SJSA1 (cell line): ENCODE measurements at regions not wholly inside any gene's neighbourhood (a gene's known extent, or its start where the extent isn't known, plus 50 kb on each side); places are given as distances from the start of the nearest gene placed in this dataset.
"Not testable (repeated sequence)": the region's sequence is repeated elsewhere in the genome, so short reads cannot be mapped to it uniquely, and the experiment has no call there.

ENCODE experiments used
- DNase-seq, 2 experiments: peaks; one replicate each; pipeline ENCODE4 v3.0.0-alpha.2; 2015 to 2020; ENCODE audit warnings: low spot score in 2 of 2, low read depth in 1 of 2
- H3K27ac ChIP-seq: fragments of 250-450 bp; sonication (Bioruptor Pico); 2 replicates; pipeline ENCODE4 v1.5.1; 2020; ENCODE audit warnings: mild to moderate bottlenecking, moderate library complexity
- H3K27me3 ChIP-seq: fragments of 250-450 bp; sonication (Bioruptor Pico); replicated peaks from 2 replicates; pipeline ENCODE4 v1.5.1; 2020; ENCODE audit warnings: mild to moderate bottlenecking, moderate library complexity
- H3K36me3 ChIP-seq: fragments of 250-450 bp; sonication (Bioruptor Pico); 2 replicates; pipeline ENCODE4 v1.5.1; 2020; ENCODE audit warnings: mild to moderate bottlenecking
- H3K4me1 ChIP-seq: fragments of 250-450 bp; sonication (Bioruptor Pico); replicated peaks from 2 replicates; pipeline ENCODE4 v1.6.1; 2021; ENCODE audit warnings: mild to moderate bottlenecking
- H3K4me3 ChIP-seq: fragments of 250-450 bp; sonication (Bioruptor Pico); 2 replicates; pipeline ENCODE4 v1.5.1; 2020; ENCODE audit warnings: mild to moderate bottlenecking
- H3K9me3 ChIP-seq: fragments of 250-450 bp; sonication (Bioruptor Pico); replicated peaks from 2 replicates; pipeline ENCODE4 v1.5.1; 2020; ENCODE audit warnings: mild to moderate bottlenecking

GRCh38 chr1:101431956-101432510 lies 195.2 kb downstream of the S1PR1 start:
- no peak for DNase-seq
- Histone ChIP-seq H3K27ac (no peak overlapping the region), H3K4me3 (no peak overlapping the region), H3K36me3 (no peaks in the 10 kb centered on the region), H3K4me1 (no peaks in the 10 kb centered on the region), H3K27me3 (no peaks in the 10 kb centered on the region), H3K9me3 (no peaks in the 10 kb centered on the region)

- no peaks in the 10 kb centered on the region for H3K4me1 ChIP-seq
- H3K36me3 ChIP-seq = no peaks in the 10 kb centered on the region
- no peaks in the 10 kb centered on the region for H3K27me3 ChIP-seq
- DNase-seq = no peak
- no peak overlapping the region for H3K27ac ChIP-seq
- no peaks in the 10 kb centered on the region; the same call in 1 of the 2 replicates for H3K9me3 ChIP-seq
- no peak overlapping the region for H3K4me3 ChIP-seq
These were observed 199.2 kb downstream of the S1PR1 start for GRCh38 chr1:101435831-101436511.

- no peaks in the 10 kb centered on the region for H3K4me1 ChIP-seq
- DNase-seq = no peak
- H3K36me3 ChIP-seq = no peaks in the 10 kb centered on the region
- H3K4me3 ChIP-seq = no peak overlapping the region
- no peaks in the 10 kb centered on the region for H3K27me3 ChIP-seq
- no peaks in the 10 kb centered on the region; the same call in 1 of the 2 replicates for H3K9me3 ChIP-seq
- no peak overlapping the region for H3K27ac ChIP-seq
These were observed 201.0 kb downstream of the S1PR1 start for GRCh38 chr1:101437800-101438199.

DNA sequence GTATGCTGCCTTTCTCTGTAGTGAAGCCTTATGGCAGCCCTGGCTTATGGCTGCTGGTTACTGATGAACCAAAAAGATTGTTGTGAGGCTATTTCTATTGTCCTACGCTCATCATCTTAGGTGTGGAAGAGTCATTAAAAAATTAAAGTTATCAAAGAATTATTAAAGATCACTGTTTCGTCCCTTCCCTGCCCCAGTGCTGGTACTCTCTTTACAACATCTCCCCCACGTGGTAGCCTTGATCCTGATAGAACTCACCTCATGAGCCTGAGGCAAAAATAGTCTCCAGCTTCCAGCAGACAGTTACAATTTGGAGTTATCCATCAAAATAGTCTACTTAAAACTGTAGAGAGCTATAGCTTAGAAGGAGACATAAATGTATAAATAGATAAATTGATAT lies 201.5 kb downstream of the S1PR1 start:
- Histone ChIP-seq H3K9me3 (no peaks in the 10 kb centered on the region; the same call in 1 of the 2 replicates), H3K36me3 (no peaks in the 10 kb centered on the region), H3K4me3 (no peak overlapping the region), H3K27ac (no peak overlapping the region), H3K4me1 (no peaks in the 10 kb centered on the region), H3K27me3 (no peaks in the 10 kb centered on the region)
- no peak for DNase-seq

DNA sequence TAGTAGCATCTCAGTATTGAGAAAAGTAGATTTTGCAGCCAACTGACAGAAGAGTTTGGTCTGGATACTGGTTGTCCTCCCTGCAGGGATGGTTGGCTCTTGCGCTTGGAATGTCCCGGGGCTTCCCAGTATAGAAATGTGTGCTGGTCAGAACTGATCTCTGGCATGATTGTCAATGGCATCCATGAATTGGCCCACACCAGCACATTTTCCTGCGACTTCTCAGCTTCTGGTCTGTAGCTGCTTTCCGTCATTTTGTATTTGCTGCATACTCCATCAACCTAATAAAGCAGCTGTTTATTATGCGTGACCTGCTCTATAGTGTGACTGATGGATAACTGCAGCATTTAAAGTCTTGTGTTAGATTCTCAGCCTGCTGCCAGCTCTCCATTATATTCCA lies 203.7 kb downstream of the S1PR1 start:
- H3K4me3 ChIP-seq = no peak overlapping the region
- DNase-seq = no peak
- H3K4me1 ChIP-seq = no peaks in the 10 kb centered on the region
- H3K27ac ChIP-seq = no peak overlapping the region
- no peaks in the 10 kb centered on the region for H3K36me3 ChIP-seq
- H3K27me3 ChIP-seq = no peaks in the 10 kb centered on the region
- no peaks in the 10 kb centered on the region; the same call in 1 of the 2 replicates for H3K9me3 ChIP-seq

- Histone ChIP-seq H3K9me3 (no peaks in the 10 kb centered on the region), H3K36me3 (no peaks in the 10 kb centered on the region), H3K27ac (no peak overlapping the region), H3K4me1 (no peaks in the 10 kb centered on the region), H3K4me3 (no peak overlapping the region), H3K27me3 (no peaks in the 10 kb centered on the region; the same call in 1 of the 2 replicates)
- no peak for DNase-seq
These were observed 207.6 kb downstream of the S1PR1 start for GRCh38 chr1:101444381-101444780.

- Histone ChIP-seq H3K27ac (no peak overlapping the region), H3K4me3 (no peak overlapping the region), H3K4me1 (no peaks in the 10 kb centered on the region), H3K36me3 (no peaks in the 10 kb centered on the region), H3K27me3 (no peaks in the 10 kb centered on the region; the same call in 1 of the 2 replicates), H3K9me3 (0 out of 2 replicates have a peak, but pooled peaks cover 2% of the 10 kb centered on the region)
- DNase-seq = no peak
These were observed 208.2 kb downstream of the S1PR1 start for GRCh38 chr1:101444873-101445618.

GRCh38 chr1:101448018-101448417 lies 211.2 kb downstream of the S1PR1 start:
- H3K27me3 ChIP-seq = no peaks in the 10 kb centered on the region; the same call in 1 of the 2 replicates
- H3K9me3 ChIP-seq = 0 out of 2 replicates have a peak, but pooled peaks cover 2% of the 10 kb centered on the region
- no peak overlapping the region for H3K27ac ChIP-seq
- no peak overlapping the region for H3K4me3 ChIP-seq
- H3K4me1 ChIP-seq = no peaks in the 10 kb centered on the region
- DNase-seq = no peak
- H3K36me3 ChIP-seq = no peaks in the 10 kb centered on the region

DNA sequence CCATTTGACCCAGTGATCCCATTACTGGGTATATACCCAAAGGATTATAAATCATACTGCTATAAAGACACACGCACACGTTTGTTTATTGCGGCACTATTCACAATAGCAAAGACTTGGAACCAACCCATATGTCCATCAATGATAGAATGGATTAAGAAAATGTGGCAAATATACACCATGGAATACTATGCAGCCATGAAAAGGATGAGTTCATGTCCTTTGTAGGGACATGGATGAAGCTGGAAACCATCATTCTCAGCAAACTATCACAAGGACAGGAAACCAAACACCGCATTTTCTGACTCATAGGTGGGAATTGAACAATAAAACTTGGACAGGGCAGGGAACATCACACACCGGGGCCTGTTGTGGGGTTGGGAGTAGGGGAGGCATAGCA lies 213.9 kb downstream of the S1PR1 start:
- DNase-seq, H3K36me3 ChIP-seq, H3K9me3 ChIP-seq, H3K27me3 ChIP-seq, H3K4me3 ChIP-seq, H3K27ac ChIP-seq, H3K4me1 ChIP-seq: not testable (repeated sequence)

- no peaks in the 10 kb centered on the region; the same call in 1 of the 2 replicates for H3K27me3 ChIP-seq
- 0 out of 2 replicates have a peak, but pooled peaks cover 2% of the 10 kb centered on the region for H3K9me3 ChIP-seq
- no peaks in the 10 kb centered on the region for H3K36me3 ChIP-seq
- DNase-seq = no peak
- H3K4me3 ChIP-seq = no peak overlapping the region
- H3K27ac ChIP-seq = no peak overlapping the region
- H3K4me1 ChIP-seq = no peaks in the 10 kb centered on the region
These were observed 215.1 kb downstream of the S1PR1 start for GRCh38 chr1:101451888-101452287.

- no peak for DNase-seq
- Histone ChIP-seq H3K4me1 (no peaks in the 10 kb centered on the region), H3K36me3 (no peaks in the 10 kb centered on the region), H3K27me3 (no peaks in the 10 kb centered on the region), H3K27ac (no peak overlapping the region), H3K9me3 (0 out of 2 replicates have a peak, but pooled peaks cover 2% of the 10 kb centered on the region), H3K4me3 (no peak overlapping the region)
These were observed 216.0 kb downstream of the S1PR1 start for GRCh38 chr1:101452825-101453224.

GRCh38 chr1:101453844-101454243 lies 217.0 kb downstream of the S1PR1 start:
- H3K27ac ChIP-seq = no peak overlapping the region
- H3K4me3 ChIP-seq = no peak overlapping the region
- H3K36me3 ChIP-seq = no peaks in the 10 kb centered on the region
- 0 out of 2 replicates have a peak, but pooled peaks cover 2% of the 10 kb centered on the region for H3K9me3 ChIP-seq
- no peaks in the 10 kb centered on the region for H3K4me1 ChIP-seq
- DNase-seq = no peak
- no peaks in the 10 kb centered on the region for H3K27me3 ChIP-seq

DNA sequence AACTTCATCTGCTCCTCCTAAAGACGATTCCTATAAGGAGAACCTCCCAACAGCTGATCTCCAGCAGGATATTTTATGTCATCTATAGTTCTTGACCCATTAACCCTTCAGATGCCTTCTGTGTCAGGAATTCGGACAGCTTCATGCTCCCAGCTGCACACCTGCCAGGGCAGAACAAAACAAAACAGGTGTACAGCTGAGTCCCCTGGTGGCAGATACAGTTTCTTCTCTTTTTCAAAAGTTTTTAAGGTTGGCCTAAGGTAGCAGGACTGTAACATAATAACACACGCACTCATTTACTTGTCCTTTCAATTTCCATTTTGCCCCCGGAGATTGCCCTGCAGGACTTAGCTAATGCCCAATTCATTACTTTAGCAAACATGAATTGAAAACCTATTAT lies 218.3 kb downstream of the S1PR1 start:
- no peaks in the 10 kb centered on the region for H3K27me3 ChIP-seq
- H3K4me3 ChIP-seq = no peak overlapping the region
- no peaks in the 10 kb centered on the region for H3K4me1 ChIP-seq
- DNase-seq = no peak
- H3K36me3 ChIP-seq = no peaks in the 10 kb centered on the region
- H3K9me3 ChIP-seq = no peaks in the 10 kb centered on the region
- no peak overlapping the region for H3K27ac ChIP-seq

DNA sequence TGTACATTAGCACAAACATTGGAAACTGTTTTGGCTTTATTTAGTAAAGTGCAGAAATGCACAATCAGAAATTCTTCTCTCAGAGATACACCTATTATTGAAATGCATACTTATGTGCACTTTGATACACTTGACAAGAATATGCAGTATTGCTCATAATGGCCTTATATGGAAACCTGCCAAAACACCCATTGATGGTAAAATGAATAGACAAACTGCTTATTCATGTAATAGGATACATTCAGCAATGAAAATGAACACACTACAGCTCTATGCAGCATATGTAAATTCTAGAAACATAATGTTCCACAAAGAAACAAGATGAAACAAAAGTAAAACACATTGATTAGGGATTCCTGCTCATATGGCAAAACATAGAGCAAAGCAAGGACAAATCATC lies 223.9 kb downstream of the S1PR1 start:
- no peak overlapping the region for H3K4me3 ChIP-seq
- DNase-seq = no peak
- no peaks in the 10 kb centered on the region for H3K36me3 ChIP-seq
- H3K9me3 ChIP-seq = no peaks in the 10 kb centered on the region
- no peak overlapping the region for H3K27ac ChIP-seq
- H3K4me1 ChIP-seq = no peaks in the 10 kb centered on the region
- no peaks in the 10 kb centered on the region for H3K27me3 ChIP-seq
